ENCODE measurements at regions not wholly inside any gene's neighbourhood (a gene's known extent, or its start where the extent isn't known, plus 50 kb on each side); places are given as distances from the start of the nearest gene placed in this dataset.
"Not testable (repeated sequence)": the region's sequence is repeated elsewhere in the genome, so short reads cannot be mapped to it uniquely, and the experiment has no call there.

DNA sequence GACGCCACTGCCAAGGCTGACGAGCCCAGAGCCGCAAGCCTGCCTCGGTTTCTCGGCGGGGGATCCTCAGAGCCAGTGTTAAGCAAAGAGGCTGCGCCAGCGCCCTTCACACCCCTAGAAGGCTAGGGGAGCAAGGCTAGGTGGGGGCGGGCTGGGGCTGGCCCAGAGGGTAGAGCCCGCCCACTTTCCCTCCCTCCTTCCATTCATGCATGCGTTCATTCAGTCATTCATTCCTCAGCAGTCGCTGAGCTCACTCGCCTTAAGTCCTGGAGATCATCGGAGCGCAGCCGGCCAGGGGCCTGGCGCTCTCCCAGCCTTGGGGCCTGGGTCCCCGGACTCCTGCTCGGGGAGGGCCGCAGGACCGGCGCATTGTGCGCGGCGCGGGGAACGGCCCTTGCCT lies 5499.6 kb upstream of the TPTE start:
- TF ChIP-seq, protein P1, sequence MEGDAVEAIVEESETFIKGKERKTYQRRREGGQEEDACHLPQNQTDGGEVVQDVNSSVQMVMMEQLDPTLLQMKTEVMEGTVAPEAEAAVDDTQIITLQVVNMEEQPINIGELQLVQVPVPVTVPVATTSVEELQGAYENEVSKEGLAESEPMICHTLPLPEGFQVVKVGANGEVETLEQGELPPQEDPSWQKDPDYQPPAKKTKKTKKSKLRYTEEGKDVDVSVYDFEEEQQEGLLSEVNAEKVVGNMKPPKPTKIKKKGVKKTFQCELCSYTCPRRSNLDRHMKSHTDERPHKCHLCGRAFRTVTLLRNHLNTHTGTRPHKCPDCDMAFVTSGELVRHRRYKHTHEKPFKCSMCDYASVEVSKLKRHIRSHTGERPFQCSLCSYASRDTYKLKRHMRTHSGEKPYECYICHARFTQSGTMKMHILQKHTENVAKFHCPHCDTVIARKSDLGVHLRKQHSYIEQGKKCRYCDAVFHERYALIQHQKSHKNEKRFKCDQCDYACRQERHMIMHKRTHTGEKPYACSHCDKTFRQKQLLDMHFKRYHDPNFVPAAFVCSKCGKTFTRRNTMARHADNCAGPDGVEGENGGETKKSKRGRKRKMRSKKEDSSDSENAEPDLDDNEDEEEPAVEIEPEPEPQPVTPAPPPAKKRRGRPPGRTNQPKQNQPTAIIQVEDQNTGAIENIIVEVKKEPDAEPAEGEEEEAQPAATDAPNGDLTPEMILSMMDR (IDR thresholded peaks at IDR 0.05): not testable (repeated sequence)
- TF ChIP-seq POLR2A (IDR thresholded peaks at IDR 0.05): not testable (repeated sequence)

Measured in heart left ventricle (tissue), 13 donors.